PFSK-1 (cell line): ENCODE measurements at regions not wholly inside any gene's neighbourhood (a gene's known extent, or its start where the extent isn't known, plus 50 kb on each side); places are given as distances from the start of the nearest gene placed in this dataset.

ENCODE experiments used
- FOXP2 ChIP-seq: optimal IDR thresholded peaks from 2 replicates; pipeline ENCODE3; 2011; ENCODE audit warnings: borderline replicate concordance, control low read depth, inconsistent platforms; ENCODE audit not compliant: insufficient read depth; ENCODE audit errors: extremely low read length, extremely low read depth
- POLR2AphosphoS5 ChIP-seq: IDR thresholded peaks from 2 replicates; pipeline ENCODE4 v1.6.1; 2012; ENCODE audit warnings: low read depth, mild to moderate bottlenecking, control low read depth, low read length, moderate library complexity
- SIN3A ChIP-seq: IDR thresholded peaks from 2 replicates; pipeline ENCODE4 v1.6.1; 2012; ENCODE audit warnings: mild to moderate bottlenecking, low read length, moderate library complexity, borderline replicate concordance; ENCODE audit not compliant: insufficient read depth
- TAF1 ChIP-seq: IDR thresholded peaks from 2 replicates; pipeline ENCODE4 v1.6.1; 2012; ENCODE audit warnings: low read length, control low read depth, borderline replicate concordance; ENCODE audit not compliant: insufficient read depth
- TF ChIP-seq, protein P1 (sequence below), 2 experiments: IDR thresholded peaks; 2 replicates each; pipeline versions ENCODE4 v1.6.1 to v1.8.0; 2011 to 2012; ENCODE audit warnings: low read depth in 2 of 2, low read length in 2 of 2, control low read depth in 1 of 2, inconsistent platforms in 1 of 2, mild to moderate bottlenecking in 1 of 2, moderate library complexity in 1 of 2; ENCODE audit not compliant: insufficient read depth in 1 of 2

- TF ChIP-seq POLR2AphosphoS5 (no peak), TAF1 (no peak), SIN3A (no peak), FOXP2 (no peak)
- TF ChIP-seq, protein P1, sequence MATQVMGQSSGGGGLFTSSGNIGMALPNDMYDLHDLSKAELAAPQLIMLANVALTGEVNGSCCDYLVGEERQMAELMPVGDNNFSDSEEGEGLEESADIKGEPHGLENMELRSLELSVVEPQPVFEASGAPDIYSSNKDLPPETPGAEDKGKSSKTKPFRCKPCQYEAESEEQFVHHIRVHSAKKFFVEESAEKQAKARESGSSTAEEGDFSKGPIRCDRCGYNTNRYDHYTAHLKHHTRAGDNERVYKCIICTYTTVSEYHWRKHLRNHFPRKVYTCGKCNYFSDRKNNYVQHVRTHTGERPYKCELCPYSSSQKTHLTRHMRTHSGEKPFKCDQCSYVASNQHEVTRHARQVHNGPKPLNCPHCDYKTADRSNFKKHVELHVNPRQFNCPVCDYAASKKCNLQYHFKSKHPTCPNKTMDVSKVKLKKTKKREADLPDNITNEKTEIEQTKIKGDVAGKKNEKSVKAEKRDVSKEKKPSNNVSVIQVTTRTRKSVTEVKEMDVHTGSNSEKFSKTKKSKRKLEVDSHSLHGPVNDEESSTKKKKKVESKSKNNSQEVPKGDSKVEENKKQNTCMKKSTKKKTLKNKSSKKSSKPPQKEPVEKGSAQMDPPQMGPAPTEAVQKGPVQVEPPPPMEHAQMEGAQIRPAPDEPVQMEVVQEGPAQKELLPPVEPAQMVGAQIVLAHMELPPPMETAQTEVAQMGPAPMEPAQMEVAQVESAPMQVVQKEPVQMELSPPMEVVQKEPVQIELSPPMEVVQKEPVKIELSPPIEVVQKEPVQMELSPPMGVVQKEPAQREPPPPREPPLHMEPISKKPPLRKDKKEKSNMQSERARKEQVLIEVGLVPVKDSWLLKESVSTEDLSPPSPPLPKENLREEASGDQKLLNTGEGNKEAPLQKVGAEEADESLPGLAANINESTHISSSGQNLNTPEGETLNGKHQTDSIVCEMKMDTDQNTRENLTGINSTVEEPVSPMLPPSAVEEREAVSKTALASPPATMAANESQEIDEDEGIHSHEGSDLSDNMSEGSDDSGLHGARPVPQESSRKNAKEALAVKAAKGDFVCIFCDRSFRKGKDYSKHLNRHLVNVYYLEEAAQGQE (IDR thresholded peaks at IDR 0.05; ENCODE audit: insufficient read depth in 1 of 2, low read depth in 2 of 2, low read length in 2 of 2) = no peak
These were observed 104.0 kb upstream of the HS3ST4 start for GRCh38 chr16:25587783-25588182.

GRCh38 chr16:25586826-25587225, 104.9 kb upstream of the HS3ST4 start:
- no peak for TF ChIP-seq FOXP2
- TF ChIP-seq, protein P1 (IDR thresholded peaks at IDR 0.05; ENCODE audit: insufficient read depth in 1 of 2, low read depth in 2 of 2, low read length in 2 of 2) = no peak
- no peak for TF ChIP-seq SIN3A

DNA sequence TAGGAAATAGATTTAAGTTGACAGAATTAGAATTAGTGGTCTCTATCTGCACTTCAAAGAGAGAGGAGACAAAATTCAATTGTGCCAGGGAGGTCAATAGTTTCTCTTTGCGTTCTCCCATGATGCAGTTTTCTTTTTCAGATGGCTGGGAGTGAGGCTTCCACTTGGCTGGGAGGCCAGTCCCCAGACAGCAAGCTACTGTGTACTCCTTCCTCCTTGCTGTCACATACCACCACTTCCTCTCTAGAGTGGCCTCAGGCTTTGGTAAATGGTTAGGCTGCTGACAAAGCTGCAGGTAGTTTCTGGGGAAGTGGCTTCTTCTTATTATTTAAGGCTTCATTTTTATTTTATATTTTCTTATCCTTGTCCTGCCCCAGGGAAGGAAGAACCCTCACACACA, 106.2 kb upstream of the HS3ST4 start:
- TF ChIP-seq, protein P1 (IDR thresholded peaks at IDR 0.05; ENCODE audit: insufficient read depth in 1 of 2, low read depth in 2 of 2, low read length in 2 of 2) = no peak
- TF ChIP-seq FOXP2 (no peak), TAF1 (no peak), SIN3A (no peak), POLR2AphosphoS5 (no peak)

DNA sequence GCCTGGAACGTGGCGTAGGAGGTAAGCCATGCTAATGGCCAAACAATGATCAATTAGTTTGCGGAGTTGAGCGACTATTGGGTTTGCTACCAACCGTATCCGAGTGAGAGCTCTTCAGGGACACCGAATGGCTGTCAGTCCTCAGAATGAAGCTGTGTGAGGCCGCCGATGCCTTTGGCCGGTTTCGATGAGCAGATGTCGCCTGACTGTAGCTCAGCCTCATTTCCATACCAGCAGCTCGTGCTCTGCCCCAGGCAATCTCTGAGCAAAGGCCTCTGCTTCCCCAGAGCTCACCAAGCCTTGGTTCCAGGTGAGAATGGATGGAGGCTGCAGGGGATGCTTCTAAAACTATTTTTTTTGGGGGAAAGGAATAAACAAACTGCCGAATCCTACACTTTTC, 111.7 kb upstream of the HS3ST4 start:
- no peak for TF ChIP-seq FOXP2
- no peak for TF ChIP-seq SIN3A
- no peak for TF ChIP-seq POLR2AphosphoS5
- TF ChIP-seq, protein P1 (IDR thresholded peaks at IDR 0.05; ENCODE audit: insufficient read depth in 1 of 2, low read depth in 2 of 2, low read length in 2 of 2) = no peak
- TF ChIP-seq TAF1 = no peak

DNA sequence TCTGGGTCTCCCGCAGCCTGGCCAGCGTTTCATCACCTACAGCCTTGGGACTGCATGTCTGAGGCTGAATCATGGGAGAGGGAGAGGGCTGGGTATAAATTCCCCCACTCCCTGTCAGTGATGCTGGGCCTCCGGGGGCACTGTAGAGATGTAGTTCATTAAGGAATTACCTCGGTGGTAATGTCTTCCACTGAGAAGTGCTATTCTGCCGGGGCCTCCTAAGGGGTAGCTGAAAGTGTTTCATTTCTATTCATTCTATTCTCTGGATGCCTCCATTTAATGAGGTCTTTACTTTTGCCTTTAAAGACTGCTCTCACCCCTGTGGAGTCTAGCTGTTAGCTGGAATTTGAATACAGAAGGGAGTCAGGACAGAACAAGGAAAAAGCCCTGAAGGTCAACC, 116.4 kb upstream of the HS3ST4 start:
- no peak for TF ChIP-seq TAF1
- TF ChIP-seq POLR2AphosphoS5 = no peak
- TF ChIP-seq, protein P1 (IDR thresholded peaks at IDR 0.05; ENCODE audit: insufficient read depth in 1 of 2, low read depth in 2 of 2, low read length in 2 of 2) = no peak
- no peak for TF ChIP-seq SIN3A
- TF ChIP-seq FOXP2 = no peak
